SK-N-SH (cell line): ENCODE measurements at regions not wholly inside any gene's neighbourhood (a gene's known extent, or its start where the extent isn't known, plus 50 kb on each side); places are given as distances from the start of the nearest gene placed in this dataset.

ENCODE experiments used
- CTCF ChIA-PET: fragments of 300-600, 350-600 bp; formaldehyde crosslinking; extraction: SDS; loops from one replicate; lab custom pipeline; 2021; lab: Yijun Ruan, JAX
- POLR2A ChIA-PET: fragments of 350-600 bp; sonication (Branson Sonifier 250); formaldehyde crosslinking; extraction: SDS; loops from one replicate; lab custom pipeline; 2020; ENCODE audit warnings: antibody characterized with exemption, inconsistent platforms; lab: Yijun Ruan, JAX
- DNase-seq: peaks from one replicate; pipeline ENCODE4 v3.0.0; 2012
- H2AFZ ChIP-seq: fragments of 200-600 bp; sonication (generic); 2 replicates; pipeline ENCODE4 v1.8.1; 2016; ENCODE audit warnings: antibody characterized with exemption, mild to moderate bottlenecking, low read depth
- H3F3A ChIP-seq: fragments of 200-600 bp; sonication (generic); replicated peaks from 2 replicates; pipeline ENCODE3; 2016; ENCODE audit warnings: antibody characterized with exemption, mild to moderate bottlenecking; ENCODE audit not compliant: insufficient read depth
- H3K27ac ChIP-seq, 2 experiments: fragments of 200-500 bp in 1 of 2; fragments of 200-600 bp in 1 of 2; sonication (Bioruptor generic) in 1 of 2; sonication (generic), shearing (Covaris generic) in 1 of 2; 2 replicates each; pipeline versions ENCODE4 v1.5.1 to v1.6.1; 2014 to 2016; ENCODE audit warnings: low read depth in 2 of 2, inconsistent platforms in 1 of 2, low read length in 1 of 2, mild to moderate bottlenecking in 1 of 2, mixed read lengths in 1 of 2
- H3K27me3 ChIP-seq: fragments of 200-600 bp; sonication (generic), shearing (Covaris generic); 2 replicates; pipeline ENCODE4 v1.6.1; 2016; ENCODE audit warnings: mixed run types; ENCODE audit not compliant: insufficient read depth
- H3K36me3 ChIP-seq, 2 experiments: fragments of 200-500 bp in 1 of 2; fragments of 200-600 bp in 1 of 2; sonication (Bioruptor generic) in 1 of 2; sonication (generic) in 1 of 2; replicated peaks in 1 of 2; 2 replicates each; pipeline versions ENCODE3 to v1.5.1; 2014 to 2016; ENCODE audit warnings: low read length in 1 of 2, mild to moderate bottlenecking in 1 of 2; ENCODE audit not compliant: insufficient read depth in 2 of 2, control insufficient read depth in 1 of 2
- H3K4me1 ChIP-seq, 2 experiments: fragments of 200-500 bp in 1 of 2; fragments of 200-600 bp in 1 of 2; sonication (Bioruptor generic) in 1 of 2; sonication (generic), shearing (Covaris generic) in 1 of 2; 2 replicates each; pipeline versions ENCODE4 v1.5.1 to v1.6.1; 2014 to 2016; ENCODE audit warnings: low read depth in 1 of 2, low read length in 1 of 2, mixed run types in 1 of 2; ENCODE audit not compliant: insufficient read depth in 2 of 2, control insufficient read depth in 1 of 2
- H3K4me2 ChIP-seq: fragments of 200-600 bp; sonication (generic), shearing (Covaris generic); 2 replicates; pipeline ENCODE4 v1.6.1; 2017; ENCODE audit warnings: mixed run types
- H3K4me3 ChIP-seq, 2 experiments: fragments of 200-500 bp in 1 of 2; fragments of 200-600 bp in 1 of 2; sonication (Bioruptor generic) in 1 of 2; sonication (generic), shearing (Covaris generic) in 1 of 2; 2 replicates each; pipeline versions ENCODE4 v1.5.1 to v1.8.1; 2014 to 2016; ENCODE audit warnings: low read depth in 2 of 2, inconsistent platforms in 1 of 2, low read length in 1 of 2, mild to moderate bottlenecking in 1 of 2, mixed read lengths in 1 of 2, moderate library complexity in 1 of 2
- H3K79me2 ChIP-seq: fragments of 200-600 bp; sonication (generic); 2 replicates; pipeline ENCODE4 v1.8.1; 2017; ENCODE audit warnings: mild to moderate bottlenecking; ENCODE audit not compliant: insufficient read depth
- H3K9ac ChIP-seq: fragments of 200-600 bp; sonication (generic); 2 replicates; pipeline ENCODE4 v1.6.1; 2017; ENCODE audit warnings: mixed run types
- H3K9me2 ChIP-seq: fragments of 200-600 bp; sonication (generic); 2 replicates; pipeline ENCODE4 v1.6.1; 2017; ENCODE audit warnings: mixed run types
- H3K9me3 ChIP-seq: fragments of 200-600 bp; sonication (generic); 2 replicates; pipeline ENCODE4 v1.6.1; 2017; ENCODE audit warnings: mixed run types, mild to moderate bottlenecking, moderate library complexity
- H4K20me1 ChIP-seq: fragments of 200-600 bp; sonication (generic); 2 replicates; pipeline ENCODE4 v1.6.1; 2017; ENCODE audit warnings: mild to moderate bottlenecking, mixed run types; ENCODE audit not compliant: insufficient read depth
- ELF1 ChIP-seq: IDR thresholded peaks from 2 replicates; pipeline ENCODE4 v1.4.0; 2012
- EZH2phosphoT487 ChIP-seq: fragments of 200-600 bp; sonication (generic); IDR thresholded peaks from 2 replicates; pipeline ENCODE4 v1.6.1; 2017; ENCODE audit warnings: low read depth, mixed run types, mild to moderate bottlenecking, antibody characterized with exemption, moderate library complexity, borderline replicate concordance
- FOSL2 ChIP-seq: IDR thresholded peaks from 2 replicates; pipeline ENCODE4 v1.4.0; 2012; ENCODE audit warnings: low read depth, mild to moderate bottlenecking, moderate library complexity, borderline replicate concordance
- FOXJ3 ChIP-seq: sonication (generic); formaldehyde crosslinking; IDR thresholded peaks from 2 replicates; pipeline ENCODE4 v1.5.1; 2020; ENCODE audit warnings: mild to moderate bottlenecking, missing genetic modification reagents
- MXI1 ChIP-seq: IDR thresholded peaks from 2 replicates; pipeline ENCODE4 v1.6.1; 2012; ENCODE audit warnings: mild to moderate bottlenecking, low read depth, low read length, improper control_type of control experiment
- NFIC ChIP-seq: IDR thresholded peaks from 2 replicates; pipeline ENCODE4 v1.4.0; 2012; ENCODE audit warnings: borderline replicate concordance
- NRF1 ChIP-seq: IDR thresholded peaks from 2 replicates; pipeline ENCODE4 v1.6.1; 2012; ENCODE audit warnings: low read depth, mild to moderate bottlenecking, low read length
- PBX3 ChIP-seq: IDR thresholded peaks from 2 replicates; pipeline ENCODE4; 2012
- POLR2AphosphoS5 ChIP-seq: IDR thresholded peaks from 2 replicates; pipeline ENCODE4 v1.6.1; 2012; ENCODE audit warnings: low read depth, low read length
- RAD21 ChIP-seq: IDR thresholded peaks from 2 replicates; pipeline ENCODE4 v1.6.1; 2012; ENCODE audit warnings: mild to moderate bottlenecking, low read length
- REST ChIP-seq: IDR thresholded peaks from 2 replicates; pipeline ENCODE4 v1.6.1; 2012; ENCODE audit warnings: mild to moderate bottlenecking, low read depth, low read length, moderate library complexity
- RFX5 ChIP-seq: IDR thresholded peaks from 2 replicates; pipeline ENCODE4 v1.6.1; 2012; ENCODE audit warnings: mild to moderate bottlenecking, improper control_type of control experiment, low read length
- RXRA ChIP-seq: IDR thresholded peaks from 2 replicates; pipeline ENCODE4 v1.4.0; 2012; ENCODE audit warnings: low read depth, mild to moderate bottlenecking, borderline replicate concordance
- SMC3 ChIP-seq: IDR thresholded peaks from 2 replicates; pipeline ENCODE4 v1.6.1; 2012; ENCODE audit warnings: low read depth, low read length, improper control_type of control experiment
- TEAD4 ChIP-seq: IDR thresholded peaks from 2 replicates; pipeline ENCODE4 v1.4.0; 2012; ENCODE audit warnings: mild to moderate bottlenecking, borderline replicate concordance; ENCODE audit not compliant: insufficient read depth
- WGBS: methylation state at CpG from one replicate; pipeline ENCODE4 v1.1.6; 2017; ENCODE audit warnings: low lambda C conversion rate; 5-methylcytosine and 5-hydroxymethylcytosine counted together
- TF ChIP-seq, protein P1 (sequence below): IDR thresholded peaks from 2 replicates; pipeline ENCODE4 v1.4.0; 2012; ENCODE audit warnings: low read depth
- TF ChIP-seq, protein P2 (sequence below): IDR thresholded peaks from 2 replicates; pipeline ENCODE4 v1.4.0; 2012; ENCODE audit warnings: low read depth, borderline replicate concordance

- no peaks in the 10 kb centered on the region for H3K9me2 ChIP-seq
- WGBS, result 87% methylated on average over 3 of the region's 3 CpGs
- H3K36me3 ChIP-seq, result no peaks in the 10 kb centered on the region
- no peak for DNase-seq
- no peaks in the 10 kb centered on the region for H4K20me1 ChIP-seq
- no peak overlapping the region for H3K4me2 ChIP-seq
- no peak for TF ChIP-seq ELF1
- TF ChIP-seq RFX5, result no peak
- no peak for TF ChIP-seq FOSL2
- TF ChIP-seq NFIC, result no peak
- no peak for TF ChIP-seq FOXJ3
- TF ChIP-seq POLR2AphosphoS5, result no peak
- TF ChIP-seq, protein P1, sequence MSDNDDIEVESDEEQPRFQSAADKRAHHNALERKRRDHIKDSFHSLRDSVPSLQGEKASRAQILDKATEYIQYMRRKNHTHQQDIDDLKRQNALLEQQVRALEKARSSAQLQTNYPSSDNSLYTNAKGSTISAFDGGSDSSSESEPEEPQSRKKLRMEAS, result no peak
- TF ChIP-seq PBX3, result no peak
- TF ChIP-seq RXRA, result no peak
- TF ChIP-seq, protein P2, sequence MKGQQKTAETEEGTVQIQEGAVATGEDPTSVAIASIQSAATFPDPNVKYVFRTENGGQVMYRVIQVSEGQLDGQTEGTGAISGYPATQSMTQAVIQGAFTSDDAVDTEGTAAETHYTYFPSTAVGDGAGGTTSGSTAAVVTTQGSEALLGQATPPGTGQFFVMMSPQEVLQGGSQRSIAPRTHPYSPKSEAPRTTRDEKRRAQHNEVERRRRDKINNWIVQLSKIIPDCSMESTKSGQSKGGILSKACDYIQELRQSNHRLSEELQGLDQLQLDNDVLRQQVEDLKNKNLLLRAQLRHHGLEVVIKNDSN, result no peak
- no peak for TF ChIP-seq RAD21
- no peak for TF ChIP-seq EZH2phosphoT487
- TF ChIP-seq TEAD4, result no peak
- no peak for TF ChIP-seq NRF1
- no peak for TF ChIP-seq REST
- no peak for TF ChIP-seq SMC3
- no peak for TF ChIP-seq MXI1
- H3K9me3 ChIP-seq, result no peaks in the 10 kb centered on the region
- H3K27ac ChIP-seq, result no peak overlapping the region
- H3K79me2 ChIP-seq, result no peaks in the 10 kb centered on the region
- POLR2A ChIA-PET, result no interaction called here
- no peaks in the 10 kb centered on the region for H3K27me3 ChIP-seq
- no peak overlapping the region for H2AFZ ChIP-seq
- H3K4me3 ChIP-seq, result no peak overlapping the region
- CTCF ChIA-PET, result no interaction called here
- no peak overlapping the region for H3K9ac ChIP-seq
- H3K4me1 ChIP-seq, result peaks cover 0 to 9% of the 10 kb centered on the region in 2 experiments; a peak in 2 of 4 replicates
- no peaks in the 10 kb centered on the region for H3F3A ChIP-seq
Observed at GRCh38 chr12:20047901-20048300, 320.4 kb upstream of the PDE3A start.
